GM10266 (cell line): ENCODE measurements at regions not wholly inside any gene's neighbourhood (a gene's known extent, or its start where the extent isn't known, plus 50 kb on each side); places are given as distances from the start of the nearest gene placed in this dataset.

Source experiments
- DNase-seq: peaks from one replicate; pipeline ENCODE4 v3.0.0; 2012; ENCODE audit errors: extremely low spot score
- TF ChIP-seq, protein P1 (sequence below): IDR thresholded peaks from 2 replicates; pipeline ENCODE4 v1.5.1; 2012; ENCODE audit warnings: mild to moderate bottlenecking, low read depth; ENCODE audit not compliant: control insufficient read depth, insufficient read depth; ENCODE audit errors: missing control alignments

DNA sequence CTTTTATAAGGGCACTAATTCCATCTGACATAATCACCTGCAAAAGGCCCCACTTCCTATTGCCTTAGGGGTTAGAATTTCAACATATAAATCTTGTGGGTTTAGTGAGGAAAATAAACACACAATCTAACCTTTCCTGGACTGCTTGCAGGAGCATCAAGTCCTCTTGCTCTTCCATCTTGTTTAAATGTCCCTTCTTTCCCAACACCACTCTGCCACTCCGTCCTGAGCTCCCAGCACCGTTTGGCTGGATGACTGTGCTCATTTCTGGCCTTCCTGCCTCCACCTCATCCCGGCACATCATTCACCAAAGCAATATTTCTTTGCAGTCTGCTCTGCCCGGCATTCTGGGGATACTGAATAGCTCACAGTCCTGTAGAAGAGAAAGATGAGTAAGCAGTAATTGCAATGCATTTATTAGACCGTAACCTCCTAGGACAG lies 247.8 kb downstream of the BCL2 start:
- TF ChIP-seq, protein P1, sequence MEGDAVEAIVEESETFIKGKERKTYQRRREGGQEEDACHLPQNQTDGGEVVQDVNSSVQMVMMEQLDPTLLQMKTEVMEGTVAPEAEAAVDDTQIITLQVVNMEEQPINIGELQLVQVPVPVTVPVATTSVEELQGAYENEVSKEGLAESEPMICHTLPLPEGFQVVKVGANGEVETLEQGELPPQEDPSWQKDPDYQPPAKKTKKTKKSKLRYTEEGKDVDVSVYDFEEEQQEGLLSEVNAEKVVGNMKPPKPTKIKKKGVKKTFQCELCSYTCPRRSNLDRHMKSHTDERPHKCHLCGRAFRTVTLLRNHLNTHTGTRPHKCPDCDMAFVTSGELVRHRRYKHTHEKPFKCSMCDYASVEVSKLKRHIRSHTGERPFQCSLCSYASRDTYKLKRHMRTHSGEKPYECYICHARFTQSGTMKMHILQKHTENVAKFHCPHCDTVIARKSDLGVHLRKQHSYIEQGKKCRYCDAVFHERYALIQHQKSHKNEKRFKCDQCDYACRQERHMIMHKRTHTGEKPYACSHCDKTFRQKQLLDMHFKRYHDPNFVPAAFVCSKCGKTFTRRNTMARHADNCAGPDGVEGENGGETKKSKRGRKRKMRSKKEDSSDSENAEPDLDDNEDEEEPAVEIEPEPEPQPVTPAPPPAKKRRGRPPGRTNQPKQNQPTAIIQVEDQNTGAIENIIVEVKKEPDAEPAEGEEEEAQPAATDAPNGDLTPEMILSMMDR: no peak
- no peak for DNase-seq

DNA sequence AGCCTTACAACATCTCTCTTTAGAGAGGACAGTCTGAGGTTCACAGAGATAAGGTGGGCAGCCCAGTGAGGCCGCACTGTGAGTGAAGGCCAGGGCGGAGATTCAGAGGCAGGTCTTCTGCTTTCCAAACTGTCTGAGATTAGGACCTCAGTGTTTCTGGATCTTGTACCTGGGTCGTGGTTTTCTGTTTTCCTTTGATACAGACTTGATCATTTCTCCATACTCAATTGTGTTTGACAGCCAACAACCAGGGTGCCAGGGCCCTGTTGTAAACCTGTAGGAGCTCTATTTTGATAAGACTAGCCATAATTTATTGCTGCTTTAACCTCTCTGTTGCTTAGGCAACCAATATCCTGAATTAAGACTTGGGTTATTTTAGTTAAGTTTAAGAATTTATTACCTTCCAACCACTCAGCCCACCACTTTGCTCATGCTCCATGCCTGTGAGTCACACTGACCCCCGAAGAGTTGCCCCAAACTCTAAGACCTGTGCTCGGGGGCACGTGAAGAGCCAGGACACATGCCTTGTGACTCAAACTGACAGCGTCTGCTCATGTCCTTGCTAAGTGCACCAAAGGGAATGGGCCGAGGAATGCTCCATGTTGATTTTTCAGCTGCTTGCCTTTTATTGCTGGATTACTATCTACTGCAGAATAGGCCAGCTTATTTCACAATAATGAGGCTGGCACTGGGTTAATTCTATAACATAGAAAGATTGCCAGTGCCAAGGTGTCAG lies 248.6 kb downstream of the BCL2 start:
- no peak for DNase-seq
- TF ChIP-seq, protein P1: no peak

DNA sequence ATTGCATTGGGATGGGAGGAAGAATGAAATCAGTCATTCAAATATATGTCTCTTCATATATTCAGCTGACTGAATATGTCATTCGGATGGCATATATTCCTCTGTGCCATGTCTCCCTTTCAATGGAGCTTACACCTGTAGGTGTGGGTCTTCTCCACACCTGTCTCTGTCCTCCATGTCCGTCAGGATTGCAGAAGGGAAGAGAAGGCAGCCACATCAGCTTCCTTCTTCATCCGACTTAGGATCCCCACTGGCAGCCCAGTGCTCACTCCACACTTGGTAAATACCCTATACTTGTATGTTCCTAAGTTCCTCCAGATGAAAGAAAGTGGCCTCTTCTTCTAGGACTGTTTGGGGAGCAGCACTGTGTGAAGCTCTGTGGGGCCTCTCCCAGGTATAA lies 250.1 kb downstream of the BCL2 start:
- DNase-seq: no peak
- TF ChIP-seq, protein P1: no peak

DNA sequence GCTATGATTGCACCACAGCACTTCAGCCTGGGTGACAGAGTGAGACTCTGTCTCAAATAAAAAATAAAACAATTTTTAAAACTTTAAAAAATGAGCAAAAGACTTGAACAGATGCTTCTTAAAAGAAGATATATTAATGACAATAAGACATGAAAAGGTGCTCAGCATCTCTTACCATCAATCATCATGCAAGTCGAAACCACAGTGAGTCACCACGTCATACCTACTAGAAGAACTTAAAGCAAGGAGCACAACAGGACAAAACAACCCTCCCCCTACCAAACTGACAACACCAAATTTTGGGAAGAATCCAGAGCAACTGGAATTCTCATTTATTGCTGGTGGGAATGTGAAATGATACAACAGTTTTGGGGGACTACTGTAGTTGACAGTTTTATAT lies 251.6 kb downstream of the BCL2 start:
- TF ChIP-seq, protein P1: no peak
- no peak for DNase-seq

DNA sequence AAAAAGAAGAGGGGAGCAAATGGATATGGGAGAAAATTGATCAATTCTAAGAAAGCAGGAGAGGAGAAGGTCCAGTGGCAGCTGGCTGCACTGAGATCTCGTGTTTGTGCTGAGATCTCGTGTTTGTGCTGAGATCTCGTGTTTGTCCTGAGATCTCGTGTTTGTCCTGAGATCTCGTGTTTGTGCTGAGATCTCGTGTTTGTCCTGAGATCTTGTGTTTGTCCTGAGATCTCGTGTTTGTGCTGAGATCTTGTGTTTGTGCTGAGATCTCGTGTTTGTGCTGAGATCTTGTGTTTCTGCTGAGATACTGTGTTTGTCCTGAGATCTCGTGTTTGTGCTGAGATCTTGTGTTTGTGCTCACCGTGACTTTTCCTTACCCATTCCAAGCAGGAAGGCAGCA lies 254.4 kb downstream of the BCL2 start:
- TF ChIP-seq, protein P1: no peak
- DNase-seq: no peak

DNA sequence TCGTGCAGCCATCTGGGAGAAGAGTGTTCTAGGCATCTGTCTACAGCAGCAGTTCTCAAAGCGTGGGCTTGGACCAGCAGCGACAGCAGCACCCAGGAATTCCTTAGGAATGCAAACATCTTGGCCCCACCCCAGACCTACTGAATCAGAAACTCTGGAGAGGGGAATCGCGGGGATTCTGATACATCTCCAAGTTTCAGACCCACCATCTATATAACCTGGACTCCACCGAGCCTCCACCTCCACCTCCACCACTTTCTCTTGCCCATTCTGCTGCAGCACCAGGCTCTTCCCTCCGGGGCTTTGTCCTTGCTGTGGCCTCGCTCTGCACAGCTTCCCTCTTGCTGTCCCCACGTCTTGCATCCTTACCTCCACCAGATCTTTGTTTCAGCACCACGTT lies 256.4 kb downstream of the BCL2 start:
- TF ChIP-seq, protein P1: no peak
- no peak for DNase-seq

DNA sequence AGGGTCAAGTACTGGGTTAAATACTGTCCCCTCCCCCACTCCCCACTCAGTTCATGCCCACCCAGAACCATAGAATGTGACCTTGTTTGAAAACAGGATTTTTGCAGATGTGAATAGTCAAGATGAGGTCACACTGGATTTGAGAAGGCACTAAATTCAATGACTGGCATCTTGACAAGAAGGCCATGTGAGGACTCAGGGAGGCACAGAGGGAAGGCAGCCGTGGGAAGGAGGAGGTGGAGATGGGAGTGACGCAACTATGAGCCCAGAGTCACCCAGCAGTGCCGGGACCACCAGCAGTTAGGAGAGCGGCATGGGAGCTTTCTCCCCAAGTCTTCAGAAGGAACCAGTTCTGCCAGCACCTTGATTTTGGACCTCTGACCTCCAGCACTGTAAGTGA lies 257.3 kb downstream of the BCL2 start:
- TF ChIP-seq, protein P1: no peak
- DNase-seq: no peak
